ENCODE measurements at regions not wholly inside any gene's neighbourhood (a gene's known extent, or its start where the extent isn't known, plus 50 kb on each side); places are given as distances from the start of the nearest gene placed in this dataset.

- TF ChIP-seq ARNTL (CRISPR knock-in tag; IDR thresholded peaks at IDR 0.05; ENCODE audit: borderline replicate concordance, low read depth) (no peak), CSRNP3 (CRISPR knock-in tag; IDR thresholded peaks at IDR 0.05) (no peak), BACH2 (CRISPR knock-in tag; IDR thresholded peaks at IDR 0.05; ENCODE audit: borderline replicate concordance) (no peak), CREB5 (CRISPR knock-in tag; IDR thresholded peaks at IDR 0.05; ENCODE audit: low read depth) (no peak), ZNF565 (CRISPR knock-in tag; conservative IDR thresholded peaks at IDR 0.05; ENCODE audit: low read depth) (no peak), PATZ1 (CRISPR knock-in tag; IDR thresholded peaks at IDR 0.05; ENCODE audit: borderline replicate concordance) (no peak), ZNF8 (CRISPR knock-in tag; IDR thresholded peaks at IDR 0.05) (no peak), RARB (CRISPR knock-in tag; IDR thresholded peaks at IDR 0.05) (no peak), ZC3H10 (CRISPR knock-in tag; IDR thresholded peaks at IDR 0.05) (no peak), OSR1 (CRISPR knock-in tag; IDR thresholded peaks at IDR 0.05) (no peak), ZFP3 (CRISPR knock-in tag; IDR thresholded peaks at IDR 0.05) (no peak), TCF4 (CRISPR knock-in tag; IDR thresholded peaks at IDR 0.05; ENCODE audit: borderline replicate concordance) (no peak)
Measured at GRCh38 chr1:38133304-38133703, 86.7 kb upstream of the POU3F1 start.

Measured in SK-N-SH treated with all-trans-retinoic acid at 6 μM for 48 hours (cell line).